Stimulated activated CD4-positive, alpha-beta T cell treated with anti-CD3 and anti-CD28 coated beads, Interleukin-2, amount 100 ng/mL, for 48 hours (primary cell): ENCODE measurements at regions not wholly inside any gene's neighbourhood (a gene's known extent, or its start where the extent isn't known, plus 50 kb on each side); places are given as distances from the start of the nearest gene placed in this dataset.
"Not testable (repeated sequence)": the region's sequence is repeated elsewhere in the genome, so short reads cannot be mapped to it uniquely, and the experiment has no call there.

Experiments
- DNase-seq, 2 donors: peaks; one replicate each; pipeline ENCODE4 v3.0.0-alpha.2; 2020

DNA sequence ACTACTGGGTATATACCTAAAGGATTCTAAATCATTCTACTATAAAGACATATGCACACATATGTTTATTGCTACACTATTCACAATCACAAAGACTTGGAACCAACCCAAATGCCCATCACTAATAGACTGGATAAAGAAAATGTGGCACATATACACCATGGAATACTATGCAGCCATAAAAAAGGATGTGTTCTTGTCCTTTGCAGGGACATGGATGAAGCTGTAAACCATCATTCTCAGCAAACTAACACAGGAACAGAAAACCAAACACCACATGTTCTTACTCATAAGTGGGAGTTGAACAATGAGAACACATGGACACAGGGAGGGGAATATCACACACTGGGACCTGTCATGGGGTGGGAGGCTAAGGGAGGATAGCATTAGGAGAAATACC lies 249.0 kb downstream of the SLCO4C1 start:
- not testable (repeated sequence) for DNase-seq

DNA sequence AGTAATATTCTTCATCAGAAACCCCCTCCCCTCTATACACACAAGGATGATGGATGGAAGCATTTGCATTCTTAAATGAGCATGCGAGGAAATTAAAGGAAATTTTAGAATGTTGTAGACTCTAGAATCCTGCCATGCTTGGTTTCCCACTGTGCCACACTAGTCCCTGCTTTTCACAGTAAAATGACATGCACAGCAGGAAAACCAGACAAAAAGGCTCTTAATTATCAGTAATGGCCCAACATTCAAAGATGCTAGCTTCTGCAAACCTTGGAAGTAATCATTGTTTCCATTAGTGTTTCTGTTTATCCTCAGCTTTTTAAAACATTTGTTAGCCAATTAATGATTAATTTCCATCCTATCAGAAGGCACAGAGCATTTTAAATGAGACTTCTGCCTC lies 255.8 kb downstream of the SLCO4C1 start:
- DNase-seq, result no peak

DNA sequence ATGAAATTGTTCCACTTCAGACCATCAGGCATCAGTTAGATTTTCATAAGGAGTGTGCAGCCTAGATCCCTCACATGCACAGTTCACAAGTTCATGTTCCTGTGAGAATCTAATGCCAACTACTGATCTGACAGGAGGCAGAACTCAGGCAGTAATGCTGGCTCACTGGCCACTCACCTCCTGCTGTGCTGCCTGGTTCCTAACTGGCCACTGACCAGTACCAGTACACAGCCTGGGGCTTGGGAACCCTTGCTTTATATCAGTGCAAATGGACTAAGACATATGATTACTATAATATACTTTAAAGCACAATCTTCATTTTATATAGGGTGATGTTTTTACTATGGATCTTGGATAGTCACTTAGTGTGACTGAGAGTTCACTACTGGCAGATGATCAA lies 259.2 kb downstream of the SLCO4C1 start:
- DNase-seq, result no peak

DNA sequence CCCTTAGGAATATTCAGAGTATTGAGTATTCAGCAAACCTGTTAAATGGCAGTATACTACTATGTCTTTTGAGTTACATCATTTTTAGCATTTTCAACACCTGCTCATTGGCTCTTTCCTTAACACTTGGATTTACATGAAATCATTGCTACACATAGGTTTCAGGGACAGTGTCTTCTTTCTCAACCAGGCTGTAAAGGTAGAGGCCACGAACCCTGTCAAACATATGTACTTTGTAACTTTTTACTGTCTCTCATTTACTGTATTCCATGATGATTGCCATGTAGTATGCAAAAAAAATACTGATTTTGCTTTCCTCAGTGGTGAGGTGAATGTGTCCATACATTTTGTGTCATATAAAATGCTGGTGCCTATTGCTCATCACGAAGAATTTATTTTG lies 264.4 kb downstream of the SLCO4C1 start:
- no peak for DNase-seq

DNA sequence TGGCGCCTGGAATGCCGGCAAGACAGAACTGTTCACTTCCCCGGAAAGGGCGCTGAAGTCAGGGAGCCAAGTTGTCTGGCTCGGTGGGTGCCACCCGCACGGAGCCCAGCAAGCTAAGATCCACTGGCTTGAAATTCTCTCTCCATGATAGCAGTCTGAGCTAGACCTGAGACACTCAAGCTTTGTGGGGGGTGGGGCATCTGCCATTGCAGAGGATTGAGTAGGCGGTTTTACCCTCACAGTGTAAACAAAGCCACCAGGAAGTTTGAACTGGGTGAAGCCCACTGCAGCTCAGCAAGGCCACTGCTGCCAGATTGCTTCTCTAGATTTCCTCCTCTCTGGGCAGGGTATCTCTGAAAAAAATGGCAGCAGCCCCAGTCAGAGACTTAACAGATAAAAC lies 277.4 kb downstream of the SLCO4C1 start:
- no peak for DNase-seq

DNA sequence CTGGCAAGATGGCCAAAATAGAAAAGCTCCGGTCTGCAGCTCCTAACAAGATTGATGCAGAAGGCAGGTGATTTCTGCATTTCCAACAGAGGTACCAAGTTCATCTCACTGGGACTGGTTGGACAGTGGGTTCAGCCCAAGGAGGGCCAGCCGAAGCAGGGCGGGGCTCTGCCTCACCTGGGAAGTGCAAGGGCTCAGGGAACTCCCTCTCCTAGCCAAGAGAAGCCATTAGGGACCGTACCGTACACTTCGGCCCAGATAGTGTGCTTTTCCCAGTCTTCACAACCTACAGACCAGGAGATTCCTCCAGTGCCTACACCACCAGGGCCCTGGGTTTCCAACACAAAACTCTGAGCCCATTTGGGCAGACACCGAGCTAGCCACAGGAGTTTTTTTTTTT lies 277.8 kb downstream of the SLCO4C1 start:
- DNase-seq, result no peak

DNA sequence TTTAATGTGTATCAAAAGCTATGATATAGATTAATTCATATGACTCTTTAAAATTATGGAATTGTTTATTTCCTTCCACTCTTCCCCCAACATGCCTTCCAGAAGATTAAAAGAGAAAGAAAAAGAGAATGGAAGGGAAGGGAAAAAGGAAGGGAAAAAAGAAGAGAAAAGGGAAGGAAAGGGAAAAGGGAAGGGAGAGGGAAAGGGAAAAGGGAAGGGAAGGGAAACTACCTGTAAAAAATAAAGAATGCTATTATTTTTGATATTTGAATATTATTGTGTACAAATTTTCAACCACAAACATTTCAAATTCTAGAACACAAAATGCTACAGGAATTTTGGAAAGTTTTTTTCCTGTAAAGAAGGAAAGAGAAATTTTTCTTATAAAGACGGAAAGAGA lies 281.7 kb downstream of the SLCO4C1 start:
- no peak for DNase-seq

DNA sequence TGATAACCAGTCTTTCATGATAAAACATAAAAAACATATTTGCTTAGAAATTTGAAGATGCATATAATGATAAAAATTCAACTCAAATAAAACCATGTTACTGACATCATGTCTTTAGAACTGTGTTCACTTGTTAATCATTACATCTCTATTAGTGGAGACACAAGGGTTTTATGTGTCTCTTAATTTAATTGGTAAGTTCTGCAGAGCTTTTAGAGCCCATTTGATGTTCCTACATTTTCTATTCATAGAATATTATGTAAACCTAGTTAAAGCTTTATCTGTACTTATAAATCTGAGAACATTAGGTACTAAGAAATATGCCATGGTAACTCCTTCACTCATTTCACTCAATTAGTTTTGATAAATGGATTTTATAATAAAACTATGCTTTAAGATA lies 285.4 kb downstream of the SLCO4C1 start:
- no peak for DNase-seq

DNA sequence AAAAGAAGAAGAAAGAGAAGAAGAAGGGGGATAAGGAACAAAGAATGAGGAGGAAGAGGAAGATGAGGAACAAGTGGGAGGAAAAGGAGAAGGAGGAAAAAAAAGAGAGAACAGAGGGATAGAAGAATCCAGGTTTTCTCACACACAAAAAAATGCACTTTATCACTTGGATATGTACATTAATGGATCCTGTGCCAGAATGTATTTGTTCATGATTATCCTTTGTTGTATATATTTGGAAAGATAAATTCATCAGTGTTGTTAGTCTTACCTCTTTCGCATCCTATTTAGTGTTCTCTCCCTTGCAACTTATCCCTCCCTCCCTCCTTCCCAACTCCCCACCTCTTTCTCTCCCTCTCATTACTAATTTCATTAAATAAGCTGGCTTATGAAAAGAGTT lies 298.8 kb downstream of the SLCO4C1 start:
- no peak for DNase-seq

DNA sequence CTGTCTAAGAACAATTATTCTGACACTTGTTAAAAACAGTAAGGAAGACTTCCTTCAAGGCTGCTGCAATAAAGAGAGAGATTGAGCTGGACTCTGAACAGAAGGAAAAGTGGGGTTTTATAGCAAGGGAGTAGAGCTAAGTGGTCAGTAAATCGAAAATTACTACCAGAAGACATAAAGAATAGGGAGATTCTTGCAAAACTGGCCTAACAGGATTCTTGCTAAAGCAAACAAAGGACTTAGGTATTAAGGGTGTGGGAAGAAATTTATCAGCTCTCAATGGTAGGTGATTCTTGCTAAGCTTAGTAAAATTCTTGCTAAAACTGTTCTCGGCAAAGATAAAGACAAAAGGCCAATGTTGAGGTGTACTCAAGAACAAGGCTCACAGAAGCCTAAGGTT lies 300.5 kb downstream of the SLCO4C1 start:
- no peak for DNase-seq

DNA sequence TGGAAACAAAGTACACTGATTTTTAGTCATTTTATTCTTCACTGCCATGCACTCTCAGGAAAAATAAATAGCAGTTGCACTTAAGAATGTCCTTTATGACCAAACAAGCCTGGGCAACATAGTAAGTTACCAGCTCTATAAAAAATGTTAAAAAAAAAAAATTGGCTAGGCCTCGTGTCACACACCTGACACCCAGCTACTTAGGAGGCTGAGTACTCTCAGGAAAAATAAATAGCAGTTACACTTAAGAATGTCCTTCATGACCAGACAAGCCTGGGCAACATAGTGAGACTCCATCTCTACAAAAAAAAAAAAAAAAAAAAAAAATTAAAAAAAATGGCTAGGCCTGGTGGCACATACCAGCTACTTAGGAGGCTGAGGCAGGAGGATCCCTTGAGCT lies 304.6 kb downstream of the SLCO4C1 start:
- no peak for DNase-seq

DNA sequence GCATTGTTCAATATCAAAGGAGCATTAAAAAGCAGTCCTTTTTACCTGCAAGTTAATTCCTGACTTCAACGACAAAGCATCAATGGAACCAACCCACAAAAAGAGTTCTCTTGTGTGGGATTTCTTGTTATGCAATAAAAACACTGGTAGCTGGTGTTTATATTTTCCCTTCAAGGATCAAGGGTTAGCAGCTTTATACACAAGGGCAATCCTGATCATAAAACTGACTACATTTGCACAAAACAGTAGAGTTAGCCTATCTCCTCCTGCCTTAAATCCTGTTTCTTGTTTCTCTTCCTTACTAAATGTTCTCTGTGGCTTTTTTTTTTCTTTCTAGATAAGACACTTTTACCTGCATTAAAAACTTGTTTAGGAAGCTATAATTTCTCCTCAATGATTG lies 306.4 kb downstream of the SLCO4C1 start:
- DNase-seq, result no peak

DNA sequence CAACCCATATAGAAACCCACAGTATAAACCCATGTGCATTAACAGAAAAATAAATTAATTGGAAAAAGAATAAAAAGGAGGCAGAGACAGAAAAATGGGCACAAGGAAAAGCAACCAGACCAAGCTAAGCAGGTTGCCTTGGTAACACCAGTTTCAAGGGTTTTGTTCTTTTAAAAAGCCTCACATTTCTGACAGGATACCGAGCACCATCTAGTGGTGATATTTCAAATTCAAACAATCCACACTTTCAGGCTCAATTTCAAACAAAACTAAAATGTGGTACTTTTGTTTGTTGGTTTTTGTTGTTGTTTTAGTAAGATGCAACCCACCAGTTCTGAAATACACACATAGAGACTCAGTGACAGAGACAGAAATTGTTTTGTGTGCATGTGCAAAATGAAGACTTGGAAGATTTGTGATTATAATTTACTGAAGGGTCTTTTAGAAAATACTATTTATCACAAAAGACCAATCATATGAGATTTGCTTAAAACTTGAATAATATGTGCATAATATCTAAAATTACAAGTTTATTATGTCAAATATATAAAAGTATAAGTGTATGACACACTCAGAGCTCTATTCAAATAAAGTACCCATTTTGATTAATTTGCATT lies 318.2 kb downstream of the SLCO4C1 start:
- DNase-seq, result no peak

DNA sequence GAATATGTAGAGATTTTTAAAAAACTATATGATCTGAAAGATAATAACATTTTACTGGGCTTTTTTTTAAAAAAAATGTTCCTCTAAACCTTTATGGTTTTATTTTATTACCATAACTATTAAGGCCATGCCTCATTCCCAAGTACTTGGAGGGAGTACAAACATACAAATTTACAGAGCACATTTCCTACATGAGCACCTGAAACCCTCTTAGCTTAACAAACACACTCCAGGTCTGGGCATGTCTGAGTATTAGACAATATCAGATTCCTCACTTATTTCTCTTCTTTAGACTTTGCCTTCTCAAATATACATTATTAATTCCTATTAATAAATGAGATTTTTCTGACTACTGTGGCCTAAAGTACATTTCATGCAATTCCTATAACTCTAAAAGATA lies 319.2 kb downstream of the SLCO4C1 start:
- no peak for DNase-seq

DNA sequence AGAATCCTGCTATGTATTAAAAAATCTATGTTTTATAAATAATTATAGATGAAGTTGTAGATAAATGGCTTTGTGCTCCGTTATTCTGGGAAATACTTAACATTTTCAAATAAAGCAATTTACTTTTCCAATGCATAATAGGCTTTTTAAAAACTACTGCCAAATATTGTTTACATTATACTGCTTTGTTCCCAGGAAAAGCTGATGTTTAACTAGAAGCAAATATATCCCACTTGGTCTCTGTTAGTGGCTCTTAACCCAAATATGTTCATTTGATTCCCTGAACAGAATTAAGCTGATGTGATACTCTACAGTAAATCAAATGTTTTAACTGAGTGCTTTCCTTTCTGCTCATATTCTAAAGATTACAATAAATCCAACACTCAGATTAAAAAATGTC lies 326.3 kb downstream of the SLCO4C1 start:
- no peak for DNase-seq

DNA sequence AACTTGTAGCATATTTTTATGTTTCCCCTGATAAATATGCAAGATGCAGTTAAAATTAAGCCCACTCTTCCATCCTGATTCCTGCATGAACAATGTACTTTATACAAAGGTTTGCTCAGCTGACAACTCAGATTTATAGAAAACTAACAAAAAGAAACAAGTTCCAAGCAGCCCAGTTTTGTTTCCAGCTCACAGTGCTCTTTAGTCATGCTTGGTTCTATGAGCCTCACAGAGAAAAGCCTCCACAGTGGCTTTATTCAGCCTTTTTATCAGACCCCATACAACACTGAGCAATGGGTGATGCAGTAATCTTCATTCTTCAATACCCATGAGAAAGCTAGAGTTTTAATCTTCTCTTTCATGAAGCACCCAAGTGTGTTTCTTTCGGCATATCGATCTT lies 329.6 kb downstream of the SLCO4C1 start:
- no peak for DNase-seq

DNA sequence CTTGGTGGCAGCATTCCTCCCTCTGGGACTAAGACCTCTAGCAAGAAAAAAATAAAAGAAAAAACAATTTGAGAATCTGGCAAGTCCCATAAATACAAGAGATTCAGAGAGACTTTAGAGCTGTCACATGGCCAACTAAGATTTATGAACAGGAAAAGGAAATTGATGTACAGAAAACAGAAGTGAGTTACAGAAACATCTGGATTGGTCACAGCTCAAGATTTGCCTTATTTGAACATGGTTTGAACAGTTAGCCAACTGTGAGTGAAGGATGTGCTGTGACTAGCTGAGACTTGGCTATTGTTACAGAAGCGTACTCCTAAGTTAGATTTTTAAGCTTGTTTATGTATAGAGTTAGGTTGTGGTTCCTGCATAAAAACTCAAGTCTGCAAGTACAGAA lies 340.2 kb downstream of the SLCO4C1 start:
- DNase-seq, result no peak

DNA sequence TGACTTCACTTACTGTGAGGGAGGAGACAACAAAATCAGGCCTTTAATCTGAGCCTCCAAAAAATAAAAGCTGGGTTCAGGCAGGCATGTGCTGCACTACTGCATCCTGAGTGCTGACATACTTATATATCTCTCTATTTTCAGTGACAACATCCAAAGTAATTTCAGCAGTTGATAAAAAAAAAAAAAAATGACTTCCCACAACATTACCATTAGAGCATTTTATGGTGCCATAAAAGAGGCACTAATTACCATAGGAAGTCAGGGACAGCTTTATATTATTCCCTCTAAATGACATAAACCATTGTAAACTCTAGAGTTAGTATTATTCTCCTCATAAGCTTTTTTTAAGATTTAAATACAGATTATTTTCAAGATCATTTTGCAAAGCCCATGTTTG lies 346.1 kb downstream of the SLCO4C1 start:
- no peak for DNase-seq

DNA sequence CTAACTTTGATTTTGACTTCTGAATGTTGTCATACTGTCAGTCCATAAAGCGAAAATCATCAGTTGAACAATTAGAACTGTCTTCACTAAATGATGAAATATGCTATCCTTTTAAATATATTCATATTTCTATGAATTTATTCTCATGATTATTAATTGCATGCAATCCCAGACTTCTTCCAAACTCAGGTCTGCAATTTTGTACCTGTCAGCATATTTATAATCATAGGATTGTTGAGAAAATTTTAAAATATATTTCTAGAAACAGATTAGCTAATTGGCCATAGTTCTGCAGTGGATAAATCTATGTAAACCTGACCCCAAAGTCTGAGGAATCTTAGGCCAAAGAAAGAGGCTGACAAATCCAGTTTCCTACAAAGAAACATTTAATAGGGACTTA lies 347.5 kb downstream of the SLCO4C1 start:
- no peak for DNase-seq

DNA sequence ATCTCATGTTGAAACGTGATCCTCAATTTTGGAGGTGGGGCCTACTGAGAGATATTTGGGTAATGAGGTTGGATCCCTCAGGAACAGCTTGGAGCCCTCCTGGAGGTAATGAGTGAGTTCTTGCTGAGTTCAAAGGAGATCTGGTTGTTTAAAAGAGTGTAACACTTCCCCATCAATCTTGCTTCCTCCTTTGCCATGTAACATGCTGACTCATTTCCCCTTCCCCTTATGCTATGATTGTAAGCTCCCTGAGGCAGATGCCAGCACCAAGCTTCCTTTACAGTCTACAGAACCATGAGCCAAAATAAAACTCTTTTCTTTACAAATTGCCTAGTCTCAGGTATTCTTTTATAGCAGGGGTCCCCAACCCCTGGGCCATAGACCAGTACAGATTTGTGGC lies 352.3 kb downstream of the SLCO4C1 start:
- DNase-seq, result no peak

DNA sequence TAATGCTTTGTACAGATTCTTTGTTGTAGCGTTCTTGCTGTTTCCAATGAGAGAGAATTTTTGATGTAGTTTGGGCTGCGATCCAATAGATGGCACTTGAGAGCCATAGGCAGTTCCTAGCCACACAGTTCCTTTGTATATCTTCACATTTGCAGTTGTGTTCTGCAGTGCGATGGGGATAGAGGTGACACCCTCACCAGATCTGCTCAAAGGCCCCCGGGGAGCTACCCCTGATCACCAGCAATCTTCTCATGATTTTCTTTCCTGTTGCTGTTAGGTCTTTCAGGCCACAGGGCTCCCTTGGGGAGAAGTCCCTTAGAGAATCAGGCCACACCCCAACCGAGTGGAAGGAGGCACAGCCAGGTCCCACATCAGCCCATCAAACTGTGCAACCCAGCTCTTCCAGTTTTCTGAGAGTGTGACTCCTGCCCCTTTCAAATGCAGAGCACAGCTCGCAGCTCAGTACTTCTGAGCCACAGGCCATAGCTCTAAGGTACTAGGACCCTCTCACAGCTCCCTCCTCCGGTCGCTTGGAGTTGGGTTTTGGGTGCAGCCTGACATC lies 353.7 kb downstream of the SLCO4C1 start:
- peak in 1 of 2 donors; percentile 2 for DNase-seq

DNA sequence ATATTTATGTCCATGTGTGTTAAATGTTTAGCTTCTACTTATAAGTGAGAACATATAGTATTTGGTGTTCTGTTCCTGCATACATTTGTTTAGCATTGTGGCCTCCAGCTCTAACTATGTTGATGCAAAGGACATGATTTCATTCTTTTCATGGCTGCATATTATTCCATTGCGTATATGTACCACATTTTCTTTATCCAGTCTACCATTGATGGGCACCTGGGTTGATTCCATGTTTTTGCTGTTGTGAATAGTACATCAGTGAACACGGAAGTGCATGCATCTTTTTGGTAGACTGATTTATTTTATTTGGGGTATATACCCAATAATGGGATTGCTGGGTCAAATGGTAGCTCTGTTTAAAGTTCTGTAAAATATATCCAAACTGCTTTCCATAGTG lies 359.0 kb downstream of the SLCO4C1 start:
- DNase-seq, result no peak

DNA sequence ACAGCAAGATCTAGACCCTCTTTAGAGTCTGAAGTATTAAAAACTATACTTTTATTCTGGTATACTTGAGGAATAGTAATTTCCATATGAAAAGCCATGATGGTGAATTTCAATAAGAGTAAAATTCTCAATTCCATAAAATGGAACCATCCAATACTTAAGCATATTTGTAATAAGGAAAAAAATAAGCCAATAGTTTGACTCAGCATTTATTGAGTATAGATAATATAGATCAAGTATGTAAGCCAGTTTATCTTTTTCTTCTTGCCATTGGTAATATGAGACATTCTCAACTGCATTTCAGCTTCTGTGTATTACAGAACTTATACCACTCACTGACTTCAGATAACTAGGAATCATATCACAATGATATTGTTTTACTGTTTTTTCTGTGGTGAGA lies 361.0 kb downstream of the SLCO4C1 start:
- DNase-seq, result no peak

DNA sequence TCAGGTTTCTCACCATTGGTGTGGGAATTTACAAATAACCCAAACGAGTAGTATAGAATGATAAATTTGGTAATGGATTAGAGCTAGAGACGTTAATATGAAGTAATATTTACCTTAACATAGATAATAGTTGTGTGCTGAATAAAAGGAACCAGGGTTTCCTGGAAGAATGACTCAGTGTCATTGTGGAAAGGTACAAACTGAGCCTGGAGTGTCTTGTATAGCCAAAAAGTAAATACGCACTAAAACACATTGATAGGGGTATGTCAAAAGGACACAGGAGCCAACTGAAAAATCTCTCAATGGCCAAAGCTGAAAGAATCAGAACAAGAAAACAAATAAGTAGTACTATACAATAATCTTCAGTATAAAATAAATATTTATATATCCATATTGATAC lies 363.5 kb downstream of the SLCO4C1 start:
- DNase-seq, result no peak

DNA sequence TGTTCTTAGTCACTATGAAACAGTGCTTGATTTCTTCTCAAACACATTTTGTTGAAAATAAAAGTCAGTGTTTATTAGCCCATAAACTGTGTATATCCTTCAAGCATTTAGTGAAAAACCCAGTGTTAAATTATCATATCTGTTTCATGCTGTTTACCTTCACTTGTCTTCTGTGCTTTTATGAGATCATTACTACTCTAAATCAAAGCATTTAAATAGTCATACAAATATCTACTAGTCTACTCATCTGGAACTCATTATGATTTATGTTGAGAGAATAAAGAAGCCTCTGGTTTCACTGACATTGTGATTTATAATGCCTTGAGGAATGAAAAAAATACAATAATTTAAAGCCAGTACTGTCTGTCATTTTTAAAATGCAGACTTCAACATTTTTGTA lies 366.5 kb downstream of the SLCO4C1 start:
- DNase-seq, result no peak

DNA sequence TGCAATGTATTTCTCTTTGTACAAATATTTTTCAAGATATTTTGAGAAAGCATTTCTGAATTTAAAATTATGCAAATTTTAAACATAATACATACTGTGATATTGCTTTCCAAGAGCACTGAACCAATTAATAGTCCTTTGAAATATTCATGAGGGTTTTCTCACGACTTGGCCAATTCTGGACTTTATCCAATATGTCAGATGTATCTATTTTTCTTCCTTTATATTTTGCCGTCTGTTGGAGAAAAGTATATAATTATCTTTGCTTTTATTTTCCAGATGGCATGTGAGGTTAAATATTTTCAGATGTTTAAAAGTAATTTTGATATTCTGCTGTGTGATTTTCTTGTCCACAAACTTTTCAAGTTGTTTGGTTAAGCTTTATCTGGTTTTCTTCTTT lies 378.9 kb downstream of the SLCO4C1 start:
- no peak for DNase-seq
